MM.1S (cell line): ENCODE measurements at regions not wholly inside any gene's neighbourhood (a gene's known extent, or its start where the extent isn't known, plus 50 kb on each side); places are given as distances from the start of the nearest gene placed in this dataset.

Experiments
- EZH2 ChIP-seq: fragments of 300-600 bp; sonication (generic); optimal IDR thresholded peaks from 2 replicates; pipeline ENCODE3; 2017; ENCODE audit warnings: low read depth, mild to moderate bottlenecking, antibody characterized with exemption, low read length, mixed read lengths
- EZH2phosphoT487 ChIP-seq: fragments of 300-600 bp; sonication (generic); IDR thresholded peaks from 2 replicates; pipeline ENCODE4 v1.6.1; 2018; ENCODE audit warnings: antibody characterized with exemption, low read length
- TF ChIP-seq, protein P1 (sequence below): fragments of 300-600 bp; sonication (generic); IDR thresholded peaks from 2 replicates; pipeline ENCODE4 v1.5.1; 2016; ENCODE audit warnings: antibody characterized with exemption, low read length, mixed read lengths

DNA sequence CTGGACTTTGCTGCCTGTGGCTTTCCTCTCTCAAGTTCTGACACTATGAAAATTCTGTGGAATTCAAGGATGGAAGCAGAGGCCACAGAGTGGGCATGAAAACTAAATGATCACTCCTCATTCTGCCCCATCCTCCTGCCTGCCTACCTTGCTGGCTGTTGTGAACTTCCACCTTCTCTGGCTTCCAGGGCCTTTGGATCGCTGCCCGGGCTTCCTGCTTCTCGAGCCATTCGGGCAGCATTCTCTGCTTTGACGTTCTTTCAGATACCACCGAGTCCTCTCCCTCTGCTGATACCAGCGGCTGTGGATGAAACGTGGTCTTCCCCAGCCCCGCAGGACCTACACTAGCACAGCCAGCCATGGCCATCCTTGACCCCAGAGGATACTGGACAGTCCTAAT lies 327.7 kb upstream of the SLC14A2 start:
- TF ChIP-seq, protein P1, sequence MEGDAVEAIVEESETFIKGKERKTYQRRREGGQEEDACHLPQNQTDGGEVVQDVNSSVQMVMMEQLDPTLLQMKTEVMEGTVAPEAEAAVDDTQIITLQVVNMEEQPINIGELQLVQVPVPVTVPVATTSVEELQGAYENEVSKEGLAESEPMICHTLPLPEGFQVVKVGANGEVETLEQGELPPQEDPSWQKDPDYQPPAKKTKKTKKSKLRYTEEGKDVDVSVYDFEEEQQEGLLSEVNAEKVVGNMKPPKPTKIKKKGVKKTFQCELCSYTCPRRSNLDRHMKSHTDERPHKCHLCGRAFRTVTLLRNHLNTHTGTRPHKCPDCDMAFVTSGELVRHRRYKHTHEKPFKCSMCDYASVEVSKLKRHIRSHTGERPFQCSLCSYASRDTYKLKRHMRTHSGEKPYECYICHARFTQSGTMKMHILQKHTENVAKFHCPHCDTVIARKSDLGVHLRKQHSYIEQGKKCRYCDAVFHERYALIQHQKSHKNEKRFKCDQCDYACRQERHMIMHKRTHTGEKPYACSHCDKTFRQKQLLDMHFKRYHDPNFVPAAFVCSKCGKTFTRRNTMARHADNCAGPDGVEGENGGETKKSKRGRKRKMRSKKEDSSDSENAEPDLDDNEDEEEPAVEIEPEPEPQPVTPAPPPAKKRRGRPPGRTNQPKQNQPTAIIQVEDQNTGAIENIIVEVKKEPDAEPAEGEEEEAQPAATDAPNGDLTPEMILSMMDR: no peak
- TF ChIP-seq EZH2 (no peak), EZH2phosphoT487 (no peak)
